HepG2 (cell line): ENCODE measurements at regions not wholly inside any gene's neighbourhood (a gene's known extent, or its start where the extent isn't known, plus 50 kb on each side); places are given as distances from the start of the nearest gene placed in this dataset.

Experiments
- ATAC-seq: fragments of 200-7000 bp; cut with Tn5 transposase; 3 replicates; pipeline ENCODE4 v1.9.1; 2020; ENCODE audit warnings: mild to moderate bottlenecking, moderate library complexity
- BruUV-seq: library from RNA; stranded (reverse); fragments of 400-500 nt; replicated peaks from 2 replicates; lab custom pipeline; 2021; lab: Mats Ljungman, UMichigan
- CTCF ChIA-PET: fragments of 300-600 bp; formaldehyde crosslinking; extraction: SDS; loops from one replicate; lab custom pipeline; 2021; ENCODE audit warnings: low total read pairs, inconsistent platforms, low intra/inter-chr PET ratio; lab: Yijun Ruan, JAX
- POLR2A ChIA-PET: fragments of 350-600 bp; sonication (Branson Sonifier 250); formaldehyde crosslinking; loops from one replicate; lab custom pipeline; 2020; ENCODE audit warnings: antibody characterized with exemption, inconsistent platforms; lab: Yijun Ruan, JAX
- DNase-seq: peaks from one replicate; pipeline ENCODE4 v3.0.0-alpha.2; 2015; ENCODE audit warnings: low spot score
- FAIRE-seq: peaks from 3 replicates; lab custom pipeline; 2011; peaks lifted over from hg19 to GRCh38; lab: Jason Lieb, UNC
- H2AFZ ChIP-seq: one replicate; pipeline ENCODE4 v1.6.1; 2011; ENCODE audit warnings: low read length, inconsistent platforms
- H3K27ac ChIP-seq: fragments of 300-600 bp; 3 replicates; pipeline ENCODE4 v1.8.0; 2011; ENCODE audit warnings: mixed run types, mild to moderate bottlenecking, mixed read lengths, low read length, inconsistent platforms; ENCODE audit not compliant: insufficient read depth; ENCODE audit errors: extremely low read length
- H3K27me3 ChIP-seq, 2 experiments: fragments of 200-600 bp in 1 of 2; 2 replicates in 1 of 2; 3 replicates in 1 of 2; pipeline versions ENCODE4 v1.6.0 to v1.8.0; 2011; ENCODE audit warnings: low read length in 2 of 2, mild to moderate bottlenecking in 2 of 2, moderate library complexity in 2 of 2, inconsistent platforms in 1 of 2; ENCODE audit not compliant: insufficient read depth in 2 of 2, control insufficient read depth in 1 of 2
- H3K36me3 ChIP-seq, 2 experiments: fragments of 200-600 bp in 1 of 2; replicated peaks in 1 of 2; 2 replicates in 1 of 2; 3 replicates in 1 of 2; pipeline versions ENCODE4 v1.5.1 to v1.8.0; 2011; ENCODE audit warnings: low read length in 2 of 2, inconsistent platforms in 1 of 2; ENCODE audit not compliant: insufficient read depth in 2 of 2, control insufficient read depth in 1 of 2
- H3K4me1 ChIP-seq: 2 replicates; pipeline ENCODE4 v1.5.1; 2012; ENCODE audit warnings: low read length, inconsistent platforms; ENCODE audit not compliant: insufficient read depth
- H3K4me2 ChIP-seq: 2 replicates; pipeline ENCODE4 v1.6.0; 2011; ENCODE audit warnings: low read depth, low read length, inconsistent platforms
- H3K4me3 ChIP-seq, 3 experiments: fragments of 200-600 bp in 1 of 3; sonication (generic), shearing (Covaris generic) in 1 of 3; replicated peaks in 1 of 3; 2 replicates each; pipeline ENCODE4 v1.5.1; 2011 to 2016; ENCODE audit warnings: low read length in 3 of 3, inconsistent platforms in 2 of 3, low read depth in 2 of 3, mild to moderate bottlenecking in 2 of 3, control low read depth in 1 of 3, mixed read lengths in 1 of 3; ENCODE audit not compliant: insufficient read depth in 1 of 3
- H3K79me2 ChIP-seq: one replicate; pipeline ENCODE4 v1.6.1; 2011; ENCODE audit warnings: low read length, inconsistent platforms; ENCODE audit not compliant: insufficient read depth
- H3K9ac ChIP-seq: 2 replicates; pipeline ENCODE4 v1.6.0; 2011; ENCODE audit warnings: mild to moderate bottlenecking, low read depth, low read length, inconsistent platforms; ENCODE audit not compliant: insufficient read depth
- H3K9me3 ChIP-seq: 2 replicates; pipeline ENCODE4 v1.5.1; 2012; ENCODE audit warnings: mild to moderate bottlenecking, low read length
- H4K20me1 ChIP-seq: 2 replicates; pipeline ENCODE4 v1.6.0; 2011; ENCODE audit warnings: inconsistent platforms, mild to moderate bottlenecking, low read length, moderate library complexity; ENCODE audit not compliant: insufficient read depth
- AKNA ChIP-seq: sonication (generic); formaldehyde crosslinking; IDR thresholded peaks from 2 replicates; pipeline ENCODE4 v1.4.0; 2020; ENCODE audit warnings: missing genetic modification reagents, borderline replicate concordance
- BCL6 ChIP-seq: IDR thresholded peaks from 2 replicates; pipeline ENCODE4 v1.6.1; 2016; ENCODE audit warnings: missing genetic modification reagents, missing compliant biosample characterization
- PTBP1 ChIP-seq: fragments of 200-400 bp; formaldehyde crosslinking; IDR thresholded peaks from 2 replicates; pipeline ENCODE4 v1.6.1; 2018; ENCODE audit warnings: low read length, low read depth; ENCODE audit not compliant: poor library complexity, severe bottlenecking
- WGBS: methylation state at CpG from one replicate; pipeline ENCODE4 v1.1.6; 2017; ENCODE audit warnings: low lambda C conversion rate; 5-methylcytosine and 5-hydroxymethylcytosine counted together
- in situ Hi-C: cut with HindIII; loops from 2 replicates; pipeline ENCODE4 v1.10.0; 2017; ENCODE audit warnings: low pct_unique_long_range_greater_than_20kb; ENCODE audit not compliant: extremely low pct_ligation_motif_present
- intact Hi-C: fragments of 100-400 bp; cut with micrococcal nuclease; formaldehyde crosslinking; loops from one replicate; pipeline ENCODE4 v1.10.0; 2022; ENCODE audit not compliant: unreplicated experiment
- TF ChIP-seq, protein P1 (sequence below): sonication (generic); formaldehyde crosslinking; conservative IDR thresholded peaks from 2 replicates; pipeline ENCODE4 v1.4.0; 2020; ENCODE audit warnings: missing genetic modification reagents
- TF ChIP-seq, protein P2 (sequence below): sonication (generic); formaldehyde crosslinking; IDR thresholded peaks from 2 replicates; pipeline ENCODE4 v1.8.0; 2022; ENCODE audit warnings: low read depth, missing genetic modification reagents

DNA sequence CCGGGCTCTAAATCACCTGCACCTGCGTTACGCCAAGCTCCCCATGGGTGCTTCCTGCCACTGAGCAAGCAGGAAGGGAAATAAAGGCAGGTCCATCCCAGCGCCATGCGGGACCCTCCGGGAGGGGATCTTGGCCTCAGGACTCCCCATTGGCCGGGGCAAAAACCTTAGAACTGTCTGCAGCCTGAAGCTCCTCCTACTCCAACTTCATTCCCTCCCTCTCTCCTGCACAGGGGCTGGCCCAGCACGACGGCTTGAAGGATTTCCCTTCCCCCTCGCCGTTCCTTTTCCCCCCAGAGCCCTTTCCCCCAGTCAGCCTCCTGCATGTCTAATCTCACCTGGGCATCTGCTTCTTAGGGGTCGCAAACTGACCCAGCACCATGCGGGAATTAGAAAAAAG lies 137.2 kb upstream of the NCOR2 start:
- FAIRE-seq (no peak), DNase-seq (no peak), ATAC-seq (no peak)
- intact Hi-C loops (no loop called here), in situ Hi-C loops (no loop called here)
- no TSS peak for BruUV-seq
- no peaks in the 10 kb centered on the region for H3K9me3 ChIP-seq
- no peak overlapping the region for H3K4me2 ChIP-seq
- H3K27me3 ChIP-seq = peaks cover 10 to 64% of the 10 kb centered on the region in 2 experiments; a peak in 4 of 5 replicates
- no peaks in the 10 kb centered on the region for H4K20me1 ChIP-seq
- ChIA-PET CTCF (no interaction called here), POLR2A (no interaction called here)
- 48% methylated on average over 12 of the region's 13 CpGs for WGBS
- no peak overlapping the region for H3K27ac ChIP-seq
- H3K9ac ChIP-seq = no peak overlapping the region
- no peak overlapping the region for H2AFZ ChIP-seq
- no peak for TF ChIP-seq BCL6 (CRISPR knock-in tag)
- TF ChIP-seq AKNA (CRISPR knock-in tag) = no peak
- TF ChIP-seq, protein P1, sequence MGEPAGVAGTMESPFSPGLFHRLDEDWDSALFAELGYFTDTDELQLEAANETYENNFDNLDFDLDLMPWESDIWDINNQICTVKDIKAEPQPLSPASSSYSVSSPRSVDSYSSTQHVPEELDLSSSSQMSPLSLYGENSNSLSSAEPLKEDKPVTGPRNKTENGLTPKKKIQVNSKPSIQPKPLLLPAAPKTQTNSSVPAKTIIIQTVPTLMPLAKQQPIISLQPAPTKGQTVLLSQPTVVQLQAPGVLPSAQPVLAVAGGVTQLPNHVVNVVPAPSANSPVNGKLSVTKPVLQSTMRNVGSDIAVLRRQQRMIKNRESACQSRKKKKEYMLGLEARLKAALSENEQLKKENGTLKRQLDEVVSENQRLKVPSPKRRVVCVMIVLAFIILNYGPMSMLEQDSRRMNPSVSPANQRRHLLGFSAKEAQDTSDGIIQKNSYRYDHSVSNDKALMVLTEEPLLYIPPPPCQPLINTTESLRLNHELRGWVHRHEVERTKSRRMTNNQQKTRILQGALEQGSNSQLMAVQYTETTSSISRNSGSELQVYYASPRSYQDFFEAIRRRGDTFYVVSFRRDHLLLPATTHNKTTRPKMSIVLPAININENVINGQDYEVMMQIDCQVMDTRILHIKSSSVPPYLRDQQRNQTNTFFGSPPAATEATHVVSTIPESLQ = no peak
- TF ChIP-seq, protein P2, sequence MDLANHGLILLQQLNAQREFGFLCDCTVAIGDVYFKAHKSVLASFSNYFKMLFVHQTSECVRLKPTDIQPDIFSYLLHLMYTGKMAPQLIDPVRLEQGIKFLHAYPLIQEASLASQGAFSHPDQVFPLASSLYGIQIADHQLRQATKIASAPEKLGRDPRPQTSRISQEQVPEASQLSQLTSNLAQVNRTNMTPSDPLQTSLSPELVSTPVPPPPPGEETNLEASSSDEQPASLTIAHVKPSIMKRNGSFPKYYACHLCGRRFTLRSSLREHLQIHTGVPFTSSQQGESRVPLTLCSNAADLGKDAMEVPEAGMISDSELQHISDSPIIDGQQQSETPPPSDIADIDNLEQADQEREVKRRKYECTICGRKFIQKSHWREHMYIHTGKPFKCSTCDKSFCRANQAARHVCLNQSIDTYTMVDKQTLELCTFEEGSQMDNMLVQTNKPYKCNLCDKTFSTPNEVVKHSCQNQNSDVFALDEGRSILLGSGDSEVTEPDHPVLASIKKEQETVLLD (CRISPR knock-in tag) = no peak
- TF ChIP-seq PTBP1 = no peak
- no peak overlapping the region for H3K4me3 ChIP-seq
- H3K4me1 ChIP-seq = peaks cover 15% of the 10 kb centered on the region
- no peaks in the 10 kb centered on the region for H3K79me2 ChIP-seq
- no peaks in the 10 kb centered on the region for H3K36me3 ChIP-seq
